ENCODE measurements at regions not wholly inside any gene's neighbourhood (a gene's known extent, or its start where the extent isn't known, plus 50 kb on each side); places are given as distances from the start of the nearest gene placed in this dataset.

- TF ChIP-seq POLR2A (IDR thresholded peaks at IDR 0.05): no peak
- no peak for TF ChIP-seq CTCF (IDR thresholded peaks at IDR 0.05)
These were observed 251.8 kb downstream of the LPIN1 start for GRCh38 chr2:11998218-11998617.

All from tibial nerve (tissue), 3 donors.